ENCODE measurements at regions not wholly inside any gene's neighbourhood (a gene's known extent, or its start where the extent isn't known, plus 50 kb on each side); places are given as distances from the start of the nearest gene placed in this dataset.

- no peak for TF ChIP-seq CTCF (IDR thresholded peaks at IDR 0.05)
- no peak for TF ChIP-seq POLR2A (IDR thresholded peaks at IDR 0.05)
These were observed 131.5 kb upstream of the LYZL1 start for GRCh38 chr10:29157321-29157720.

Measured in heart left ventricle (tissue), 13 donors.